Hematopoietic multipotent progenitor cell treated with erythropoietin and hydrocortisone succinate and interleukin-3 and kit ligand, for 4 days (in vitro differentiated cells): ENCODE measurements at regions not wholly inside any gene's neighbourhood (a gene's known extent, or its start where the extent isn't known, plus 50 kb on each side); places are given as distances from the start of the nearest gene placed in this dataset.

ENCODE experiments used
- DNase-seq: peaks from one replicate; pipeline ENCODE4 v3.0.0-alpha.2; 2015

- no peak for DNase-seq
Measured at GRCh38 chr5:73256462-73256861, 83.5 kb downstream of the TMEM174 start.

- no peak for DNase-seq
Measured at GRCh38 chr5:73256012-73256411, 83.0 kb downstream of the TMEM174 start.

GRCh38 chr5:73254642-73255041 lies 81.6 kb downstream of the TMEM174 start:
- no peak for DNase-seq

- no peak for DNase-seq
Measured at GRCh38 chr5:73253047-73253660, 80.2 kb downstream of the TMEM174 start.

GRCh38 chr5:73250645-73251044 lies 77.7 kb downstream of the TMEM174 start:
- no peak for DNase-seq

GRCh38 chr5:73242735-73243134 lies 69.7 kb downstream of the TMEM174 start:
- no peak for DNase-seq

- no peak for DNase-seq
Measured at GRCh38 chr5:73238873-73239272, 65.9 kb downstream of the TMEM174 start.

- DNase-seq: no peak
Measured at GRCh38 chr5:73236541-73237128, 63.6 kb downstream of the TMEM174 start.

GRCh38 chr5:73234204-73234555 lies 61.2 kb downstream of the TMEM174 start:
- DNase-seq: no peak

- DNase-seq: no peak
Measured at GRCh38 chr5:73233461-73234203, 60.6 kb downstream of the TMEM174 start.

GRCh38 chr5:73233053-73233460 lies 60.1 kb downstream of the TMEM174 start:
- DNase-seq: peak; percentile 37

- no peak for DNase-seq
Measured at GRCh38 chr5:73232266-73233041, 59.5 kb downstream of the TMEM174 start.

- no peak for DNase-seq
Measured at GRCh38 chr5:73231246-73231778, 58.3 kb downstream of the TMEM174 start.

GRCh38 chr5:73230264-73231245 lies 57.6 kb downstream of the TMEM174 start:
- no peak for DNase-seq

GRCh38 chr5:73229271-73229670 lies 56.3 kb downstream of the TMEM174 start:
- no peak for DNase-seq

- no peak for DNase-seq
Measured at GRCh38 chr5:73228052-73228451, 55.1 kb downstream of the TMEM174 start.
